Esophagus squamous epithelium (tissue), 5 donors: ENCODE measurements at regions not wholly inside any gene's neighbourhood (a gene's known extent, or its start where the extent isn't known, plus 50 kb on each side); places are given as distances from the start of the nearest gene placed in this dataset.
"Not testable (repeated sequence)": the region's sequence is repeated elsewhere in the genome, so short reads cannot be mapped to it uniquely, and the experiment has no call there.

ENCODE experiments used
- DNase-seq: peaks from one replicate; lab custom pipeline; 2025; lab: John Stamatoyannopoulos, UW
- H3K27ac ChIP-seq, 4 donors: fragments of 200-600 bp; sonication (generic); one replicate each; pipeline ENCODE4 v1.5.1; 2016 to 2019; ENCODE audit warnings: mild to moderate bottlenecking in 1 of 4
- H3K27me3 ChIP-seq, 4 donors: fragments of 200-600 bp; sonication (generic); 1 replicate in 3 of 4; 2 replicates in 1 of 4; pipeline versions ENCODE4 v1.5.1 to v1.6.0; 2017 to 2021; ENCODE audit warnings: antibody characterized with exemption in 1 of 4
- H3K36me3 ChIP-seq, 3 donors: fragments of 200-600 bp; sonication (generic); one replicate each; pipeline ENCODE4 v1.5.1; 2016 to 2019
- H3K4me1 ChIP-seq, 3 donors: fragments of 200-600 bp; sonication (generic); one replicate each; pipeline ENCODE4 v1.5.1; 2017 to 2019
- H3K4me3 ChIP-seq, 4 donors: fragments of 200-600 bp; sonication (generic); 1 replicate in 3 of 4; 2 replicates in 1 of 4; pipeline ENCODE4 v1.5.1; 2016 to 2019; ENCODE audit warnings: mild to moderate bottlenecking in 2 of 4, moderate library complexity in 1 of 4
- H3K9me3 ChIP-seq, 3 donors: fragments of 200-600 bp; sonication (generic); one replicate each; pipeline ENCODE4 v1.5.1; 2016 to 2019
- POLR2A ChIP-seq, 4 donors: fragments of 450-650 bp; IDR thresholded peaks; one replicate each; pipeline ENCODE4 v1.6.1; 2017; ENCODE audit warnings: antibody characterized with exemption in 4 of 4, mild to moderate bottlenecking in 4 of 4, moderate library complexity in 3 of 4
- WGBS, 2 donors: methylation state at CpG; one replicate each; pipeline ENCODE4 v1.1.5; 2018; 5-methylcytosine and 5-hydroxymethylcytosine counted together
- intact Hi-C: fragments of 100-400 bp; cut with DNase I; formaldehyde crosslinking; loops from one replicate; pipeline ENCODE4 v1.15.0; 2022
- TF ChIP-seq, protein P1 (sequence below), 6 experiments: fragments of 450-650 bp in 4 of 6; fragments of 200-600 bp in 2 of 6; sonication (generic) in 2 of 6; IDR thresholded peaks; one replicate each; pipeline ENCODE4 v1.5.1; 2016 to 2019; ENCODE audit warnings: antibody characterized with exemption in 6 of 6, mild to moderate bottlenecking in 4 of 6, moderate library complexity in 4 of 6
- donor health status: DM: yes; HTN: yes; CAD: no.

DNA sequence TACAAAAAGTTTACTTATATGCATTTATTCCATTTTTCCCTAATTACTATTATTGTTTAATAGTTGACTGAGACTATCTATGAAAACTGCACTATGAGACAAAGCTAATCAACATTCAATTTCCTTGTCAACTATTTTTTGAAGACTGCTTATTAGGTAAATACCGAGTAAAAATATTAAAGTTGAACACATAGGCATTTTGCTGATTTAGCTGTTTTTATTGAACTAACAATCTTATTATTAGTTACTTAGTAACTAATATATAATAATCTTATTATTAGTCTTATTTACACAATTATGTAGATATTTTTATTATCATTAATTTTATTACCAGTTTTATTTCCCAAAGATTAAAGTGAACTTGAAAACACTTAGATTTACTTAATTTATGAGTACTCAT lies 728.8 kb downstream of the TENT5A start:
- intact Hi-C loops, result no loop called here
- Histone ChIP-seq H3K4me3 (no peak overlapping the region), H3K27me3 (no peaks in the 10 kb centered on the region), H3K4me1 (no peaks in the 10 kb centered on the region), H3K9me3 (peaks cover 0 to 29% (median 11%) of the 10 kb centered on the region in 3 donors), H3K36me3 (no peaks in the 10 kb centered on the region), H3K27ac (no peak overlapping the region)
- 42 to 93% methylated on average over 1 of the region's 1 CpG for WGBS, 2 donors
- TF ChIP-seq, protein P1, sequence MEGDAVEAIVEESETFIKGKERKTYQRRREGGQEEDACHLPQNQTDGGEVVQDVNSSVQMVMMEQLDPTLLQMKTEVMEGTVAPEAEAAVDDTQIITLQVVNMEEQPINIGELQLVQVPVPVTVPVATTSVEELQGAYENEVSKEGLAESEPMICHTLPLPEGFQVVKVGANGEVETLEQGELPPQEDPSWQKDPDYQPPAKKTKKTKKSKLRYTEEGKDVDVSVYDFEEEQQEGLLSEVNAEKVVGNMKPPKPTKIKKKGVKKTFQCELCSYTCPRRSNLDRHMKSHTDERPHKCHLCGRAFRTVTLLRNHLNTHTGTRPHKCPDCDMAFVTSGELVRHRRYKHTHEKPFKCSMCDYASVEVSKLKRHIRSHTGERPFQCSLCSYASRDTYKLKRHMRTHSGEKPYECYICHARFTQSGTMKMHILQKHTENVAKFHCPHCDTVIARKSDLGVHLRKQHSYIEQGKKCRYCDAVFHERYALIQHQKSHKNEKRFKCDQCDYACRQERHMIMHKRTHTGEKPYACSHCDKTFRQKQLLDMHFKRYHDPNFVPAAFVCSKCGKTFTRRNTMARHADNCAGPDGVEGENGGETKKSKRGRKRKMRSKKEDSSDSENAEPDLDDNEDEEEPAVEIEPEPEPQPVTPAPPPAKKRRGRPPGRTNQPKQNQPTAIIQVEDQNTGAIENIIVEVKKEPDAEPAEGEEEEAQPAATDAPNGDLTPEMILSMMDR (IDR thresholded peaks at IDR 0.05), result no peak
- no peak for TF ChIP-seq POLR2A (IDR thresholded peaks at IDR 0.05)
- no peak for DNase-seq

DNA sequence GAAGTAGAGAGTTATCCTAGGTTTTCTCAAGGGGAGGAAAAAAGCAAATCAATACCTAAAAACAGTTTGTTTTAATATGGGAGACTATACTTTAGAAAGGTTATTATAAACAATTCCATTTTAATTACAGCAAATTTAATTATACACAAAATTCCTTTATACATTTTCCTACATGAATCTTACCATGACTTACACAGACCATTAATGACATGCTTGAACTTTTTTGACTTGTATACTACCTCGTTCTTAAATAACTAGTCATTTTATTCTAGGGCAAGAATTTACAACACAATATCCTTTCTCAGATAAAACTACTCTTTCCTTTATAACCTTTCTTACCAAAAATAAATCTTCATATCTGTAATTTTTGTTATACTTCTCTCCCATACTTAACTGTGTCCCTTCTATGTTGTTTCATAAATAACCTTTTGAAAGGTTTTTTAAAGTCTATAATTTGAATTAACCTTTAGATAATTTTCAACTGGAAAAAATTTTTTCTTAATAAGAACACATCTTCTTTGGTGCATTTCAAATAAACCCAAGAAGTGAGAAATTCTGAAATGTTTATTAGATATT lies 729.4 kb downstream of the TENT5A start:
- no peak for DNase-seq
- H3K4me3 ChIP-seq, result no peak overlapping the region
- H3K9me3 ChIP-seq, result peaks cover 0 to 29% (median 11%) of the 10 kb centered on the region in 3 donors
- no peaks in the 10 kb centered on the region for H3K4me1 ChIP-seq
- WGBS, 2 donors, result 46 to 49% methylated on average over 1 of the region's 1 CpG
- H3K36me3 ChIP-seq, result no peaks in the 10 kb centered on the region
- H3K27ac ChIP-seq, result no peak overlapping the region
- intact Hi-C loops, result no loop called here
- no peaks in the 10 kb centered on the region for H3K27me3 ChIP-seq
- TF ChIP-seq, protein P1 (IDR thresholded peaks at IDR 0.05), result no peak
- no peak for TF ChIP-seq POLR2A (IDR thresholded peaks at IDR 0.05)

DNA sequence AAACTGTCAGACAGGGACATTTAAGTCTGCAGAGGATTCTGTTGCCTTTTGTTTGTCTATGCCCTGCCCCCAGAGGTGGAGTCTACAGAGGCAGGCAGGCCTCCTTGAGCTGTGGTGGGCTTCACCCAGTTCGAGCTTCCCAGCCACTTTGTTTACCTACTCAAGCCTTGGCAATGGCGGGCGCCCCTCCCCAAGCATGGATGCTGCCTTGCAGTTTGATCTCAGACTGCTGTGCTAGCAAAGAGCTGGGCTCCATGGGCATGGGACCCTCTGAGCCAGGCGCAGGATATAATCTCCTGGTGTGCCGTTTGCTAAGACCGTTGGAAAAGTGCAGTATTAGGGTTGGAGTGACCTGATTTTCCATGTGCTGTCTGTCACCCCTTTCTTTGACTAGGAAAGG lies 734.9 kb downstream of the TENT5A start:
- H3K36me3 ChIP-seq, H3K27me3 ChIP-seq, H3K4me3 ChIP-seq, DNase-seq, intact Hi-C loops, H3K27ac ChIP-seq, H3K4me1 ChIP-seq: not testable (repeated sequence)
- WGBS, 2 donors, result 100% methylated on average over 1 of the region's 6 CpGs; no CpG with 5 or more reads in 1 of the 2 donors
- H3K9me3 ChIP-seq, result peaks cover 0 to 38% (median 9%) of the 10 kb centered on the region in 3 donors

DNA sequence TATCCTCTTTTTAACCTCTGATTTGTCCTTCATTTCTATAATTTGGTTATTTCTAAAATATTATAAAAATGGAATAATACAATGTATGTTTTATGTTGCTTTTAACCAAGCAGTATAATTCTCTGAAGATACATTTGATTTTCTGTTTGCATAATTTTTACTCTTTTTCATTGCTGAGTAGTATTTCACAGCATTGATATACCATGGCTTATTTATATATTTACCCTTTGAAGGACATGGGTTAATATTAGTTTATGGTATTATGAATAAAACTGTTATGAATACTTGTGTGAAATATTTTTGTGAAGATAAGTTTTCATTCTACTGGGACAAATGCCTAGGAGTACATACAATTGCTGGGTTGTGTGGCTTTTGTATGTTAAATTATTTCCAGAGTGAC lies 748.6 kb downstream of the TENT5A start:
- H3K27me3 ChIP-seq, result no peaks in the 10 kb centered on the region
- no peak overlapping the region for H3K27ac ChIP-seq
- H3K4me3 ChIP-seq, result no peak overlapping the region
- H3K4me1 ChIP-seq, result no peaks in the 10 kb centered on the region
- TF ChIP-seq POLR2A (IDR thresholded peaks at IDR 0.05), result no peak
- TF ChIP-seq, protein P1 (IDR thresholded peaks at IDR 0.05), result no peak
- intact Hi-C loops, result no loop called here
- H3K9me3 ChIP-seq, result peaks cover 0 to 10% (median 0%) of the 10 kb centered on the region in 3 donors
- no peaks in the 10 kb centered on the region for H3K36me3 ChIP-seq
- DNase-seq, result no peak

DNA sequence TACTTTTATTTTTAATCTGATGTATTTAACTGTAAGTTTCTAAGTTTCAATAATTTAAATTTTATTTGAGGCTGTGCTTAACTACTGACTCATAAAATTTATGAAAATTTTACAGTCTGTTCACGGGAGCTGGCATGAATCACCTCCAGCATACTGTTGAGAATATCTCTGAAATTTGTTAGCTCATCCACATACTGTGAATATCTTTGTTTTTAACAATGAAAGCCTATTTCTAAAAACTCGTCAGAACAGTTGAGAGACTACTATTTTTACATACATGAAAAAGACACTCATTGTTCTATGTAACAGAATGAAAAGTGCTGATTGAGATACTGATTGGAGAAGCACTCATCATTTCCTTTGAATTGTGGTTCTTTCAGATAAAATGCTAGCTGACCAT lies 749.3 kb downstream of the TENT5A start:
- Histone ChIP-seq H3K27me3 (no peaks in the 10 kb centered on the region), H3K27ac (no peak overlapping the region), H3K4me1 (no peaks in the 10 kb centered on the region), H3K36me3 (no peaks in the 10 kb centered on the region), H3K4me3 (no peak overlapping the region), H3K9me3 (peaks cover 0 to 10% (median 0%) of the 10 kb centered on the region in 3 donors)
- 43 to 69% methylated on average over 2 of the region's 2 CpGs for WGBS, 2 donors
- intact Hi-C loops, result no loop called here
- no peak for TF ChIP-seq POLR2A (IDR thresholded peaks at IDR 0.05)
- TF ChIP-seq, protein P1 (IDR thresholded peaks at IDR 0.05), result no peak
- no peak for DNase-seq

DNA sequence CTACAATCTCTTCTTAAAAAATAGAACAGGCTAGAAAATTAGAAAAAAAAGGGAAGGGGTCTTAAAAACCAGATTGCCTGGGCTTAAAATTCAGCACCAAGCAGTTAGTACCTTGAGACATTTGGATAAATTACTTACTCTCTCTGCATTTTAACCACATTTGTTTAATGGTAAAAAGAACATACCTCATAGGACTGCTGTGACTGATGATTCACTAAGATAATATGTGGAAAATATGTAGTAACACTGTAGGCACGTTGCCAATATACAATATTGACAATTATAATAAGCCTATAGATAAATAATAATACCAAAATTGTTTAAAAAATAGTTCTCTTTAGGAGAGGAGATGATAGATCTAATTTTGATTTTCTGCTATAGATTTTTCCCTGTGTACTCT lies 750.4 kb downstream of the TENT5A start:
- Histone ChIP-seq H3K4me3 (no peak overlapping the region), H3K9me3 (peaks cover 0 to 10% (median 0%) of the 10 kb centered on the region in 3 donors), H3K36me3 (no peaks in the 10 kb centered on the region), H3K27me3 (no peaks in the 10 kb centered on the region), H3K27ac (no peak overlapping the region), H3K4me1 (no peaks in the 10 kb centered on the region)
- intact Hi-C loops, result no loop called here
- 14 to 29% methylated on average over 1 of the region's 1 CpG for WGBS, 2 donors
- TF ChIP-seq, protein P1 (IDR thresholded peaks at IDR 0.05), result no peak
- no peak for TF ChIP-seq POLR2A (IDR thresholded peaks at IDR 0.05)
- DNase-seq, result no peak
